K562 (cell line): ENCODE measurements at regions not wholly inside any gene's neighbourhood (a gene's known extent, or its start where the extent isn't known, plus 50 kb on each side); places are given as distances from the start of the nearest gene placed in this dataset.

Source experiments
- ATAC-seq: fragments of 200-7000 bp; cut with Tn5 transposase; 3 replicates; pipeline ENCODE4 v1.9.1; 2020; ENCODE audit warnings: moderate library complexity
- BruUV-seq: library from RNA; stranded (reverse); fragments of 400-500 nt; replicated peaks from 2 replicates; lab custom pipeline; 2021; lab: Mats Ljungman, UMichigan
- CTCF ChIA-PET: fragments of 300-600 bp; formaldehyde crosslinking; extraction: SDS; loops from one replicate; lab custom pipeline; 2021; ENCODE audit warnings: low intra/inter-chr PET ratio; lab: Yijun Ruan, JAX
- POLR2A ChIA-PET: fragments of 300-600, 350-650 bp; sonication (Branson Sonifier 250); formaldehyde crosslinking; extraction: SDS; loops from one replicate; lab custom pipeline; 2021; ENCODE audit warnings: antibody characterized with exemption, inconsistent platforms; lab: Yijun Ruan, JAX
- DNase-seq, 4 experiments: peaks; one replicate each; pipeline versions ENCODE4 v3.0.0 to v3.0.0-alpha.2; 2011 to 2018; ENCODE audit warnings: low spot score in 3 of 4, mixed read lengths in 3 of 4; ENCODE audit errors: extremely low read depth in 1 of 4
- FAIRE-seq: peaks from 2 replicates; lab custom pipeline; 2011; peaks lifted over from hg19 to GRCh38; lab: Jason Lieb, UNC
- H2AFZ ChIP-seq: 2 replicates; pipeline ENCODE4 v1.6.0; 2011; ENCODE audit warnings: low read depth, low read length, control low read depth, inconsistent platforms
- H3K27ac ChIP-seq: fragments of 200-600 bp; 3 replicates; pipeline ENCODE4 v1.8.0; 2011; ENCODE audit warnings: low read depth, mild to moderate bottlenecking, control low read depth, inconsistent platforms, low read length, moderate library complexity, mixed read lengths; ENCODE audit errors: extremely low read depth
- H3K27me3 ChIP-seq, 2 experiments: fragments of 300-600 bp in 1 of 2; 2 replicates in 1 of 2; 3 replicates in 1 of 2; pipeline versions ENCODE4 v1.6.0 to v1.8.0; 2011; ENCODE audit warnings: inconsistent platforms in 2 of 2, low read length in 2 of 2, mild to moderate bottlenecking in 1 of 2, mixed read lengths in 1 of 2, moderate library complexity in 1 of 2; ENCODE audit not compliant: control insufficient read depth in 2 of 2, insufficient read depth in 2 of 2
- H3K36me3 ChIP-seq: fragments of 300-600 bp; 3 replicates; pipeline ENCODE4 v1.8.0; 2011; ENCODE audit warnings: mild to moderate bottlenecking, low read length, inconsistent platforms; ENCODE audit not compliant: control insufficient read depth, insufficient read depth
- H3K4me1 ChIP-seq, 2 experiments: fragments of 200-600 bp in 1 of 2; replicated peaks in 1 of 2; 2 replicates in 1 of 2; 3 replicates in 1 of 2; pipeline versions ENCODE4 v1.5.1 to v1.8.0; 2011; ENCODE audit warnings: inconsistent platforms in 2 of 2, low read length in 2 of 2, mild to moderate bottlenecking in 1 of 2, mixed read lengths in 1 of 2, moderate library complexity in 1 of 2; ENCODE audit not compliant: control insufficient read depth in 2 of 2, insufficient read depth in 2 of 2
- H3K4me2 ChIP-seq: 2 replicates; pipeline ENCODE4 v1.6.1; 2011; ENCODE audit warnings: low read length, control low read depth, inconsistent platforms, mixed read lengths; ENCODE audit not compliant: insufficient read depth
- H3K4me3 ChIP-seq: fragments of 200-600 bp; sonication (generic), shearing (Covaris generic); 2 replicates; pipeline ENCODE4 v1.5.1; 2016; ENCODE audit warnings: control low read depth, inconsistent platforms
- H3K79me2 ChIP-seq: fragments of 200-600 bp; 3 replicates; pipeline ENCODE4 v1.8.0; 2011; ENCODE audit warnings: low read length, inconsistent platforms; ENCODE audit not compliant: control insufficient read depth, insufficient read depth
- H3K9ac ChIP-seq, 2 experiments: 2 replicates each; pipeline versions ENCODE4 v1.6.0 to v1.6.1; 2011; ENCODE audit warnings: low read depth in 2 of 2, low read length in 2 of 2, control low read depth in 1 of 2, inconsistent platforms in 1 of 2, mild to moderate bottlenecking in 1 of 2, mixed read lengths in 1 of 2; ENCODE audit not compliant: insufficient read depth in 1 of 2
- H3K9me1 ChIP-seq: one replicate; pipeline ENCODE4 v1.6.0; 2011; ENCODE audit warnings: inconsistent platforms, mild to moderate bottlenecking, low read length, moderate library complexity; ENCODE audit not compliant: control insufficient read depth, insufficient read depth
- H3K9me3 ChIP-seq: replicated peaks from 2 replicates; pipeline ENCODE4 v1.5.1; 2011; ENCODE audit warnings: low read depth, low read length, inconsistent platforms; ENCODE audit not compliant: control insufficient read depth, insufficient read depth
- H4K20me1 ChIP-seq: replicated peaks from 2 replicates; pipeline ENCODE4 v1.6.1; 2011; ENCODE audit warnings: low read length, inconsistent platforms, mixed read lengths; ENCODE audit not compliant: control insufficient read depth, insufficient read depth
- MCM2 ChIP-seq: fragments of 450-650 bp; IDR thresholded peaks from 2 replicates; pipeline ENCODE4 v1.6.1; 2017; ENCODE audit warnings: low read depth, mild to moderate bottlenecking
- MNT ChIP-seq, 2 experiments: fragments of 450-650 bp; conservative IDR thresholded peaks; 2 replicates each; pipeline ENCODE4 v1.6.1; 2017; ENCODE audit warnings: mild to moderate bottlenecking in 2 of 2, moderate library complexity in 2 of 2
- SMARCE1 ChIP-seq: fragments of 450-650 bp; IDR thresholded peaks from 2 replicates; pipeline ENCODE4 v1.7.1; 2016; ENCODE audit warnings: mild to moderate bottlenecking
- WHSC1 ChIP-seq: IDR thresholded peaks from one replicate; pipeline ENCODE4 v1.6.1; 2012; ENCODE audit warnings: low read length, control low read depth, inconsistent platforms
- WGBS: fragments of 100-300 bp; shearing (Covaris generic); methylation state at CpG from one replicate; pipeline ENCODE4 v1.1.6; 2016; ENCODE audit warnings: low coverage, mixed read lengths; ENCODE audit not compliant: insufficient coverage; ENCODE audit errors: missing lambda C conversion rate; 5-methylcytosine and 5-hydroxymethylcytosine counted together
- in situ Hi-C: fragments of 300-500 bp; cut with MboI; formaldehyde crosslinking; loops from 4 replicates; pipeline ENCODE4 v1.15.0; 2018; ENCODE audit warnings: inconsistent platforms, mixed read lengths
- intact Hi-C: fragments of 100-400 bp; cut with micrococcal nuclease; formaldehyde crosslinking; loops from 2 replicates; pipeline ENCODE4 v1.14.2; 2022
- TF ChIP-seq, protein P1 (sequence below): fragments of 150-350 bp; conservative IDR thresholded peaks from 2 replicates; pipeline ENCODE4 v1.6.1; 2014; ENCODE audit warnings: low read length

DNA sequence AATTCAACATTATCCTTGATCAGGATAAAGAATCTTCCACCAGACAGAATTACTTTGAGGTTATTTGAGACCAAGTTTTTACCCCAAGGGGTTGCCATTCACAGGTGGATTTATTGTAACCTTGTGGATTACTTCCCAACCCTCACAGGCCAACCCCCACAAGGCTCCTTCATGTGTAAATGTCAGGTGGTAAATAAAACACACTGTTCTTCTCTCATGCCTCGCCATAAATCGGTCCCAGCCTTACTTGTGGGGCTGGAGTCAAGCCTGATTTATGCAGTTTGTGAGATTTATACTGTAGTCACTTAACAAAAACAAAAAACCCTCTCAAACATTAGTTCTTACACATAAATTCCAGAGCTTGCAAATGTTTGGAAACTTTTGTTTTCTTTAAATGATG is 98.6 kb upstream of the IRX3 start:
- ATAC-seq (no peak), FAIRE-seq (no peak), DNase-seq (no peak)
- WGBS: 0% methylated on average over 2 of the region's 2 CpGs
- Histone ChIP-seq H3K27me3 (no peaks in the 10 kb centered on the region), H3K4me2 (no peak overlapping the region), H3K27ac (no peak overlapping the region), H3K9ac (no peak overlapping the region), H3K9me3 (no peaks in the 10 kb centered on the region), H3K4me3 (no peak overlapping the region), H3K4me1 (no peaks in the 10 kb centered on the region), H2AFZ (no peak overlapping the region), H3K9me1 (no peaks in the 10 kb centered on the region), H4K20me1 (no peaks in the 10 kb centered on the region), H3K79me2 (no peaks in the 10 kb centered on the region), H3K36me3 (no peaks in the 10 kb centered on the region)
- TF ChIP-seq WHSC1: no peak
- no peak for TF ChIP-seq SMARCE1
- TF ChIP-seq MNT (conservative IDR thresholded peaks at IDR 0.05): no peak
- TF ChIP-seq MCM2: no peak
- TF ChIP-seq, protein P1, sequence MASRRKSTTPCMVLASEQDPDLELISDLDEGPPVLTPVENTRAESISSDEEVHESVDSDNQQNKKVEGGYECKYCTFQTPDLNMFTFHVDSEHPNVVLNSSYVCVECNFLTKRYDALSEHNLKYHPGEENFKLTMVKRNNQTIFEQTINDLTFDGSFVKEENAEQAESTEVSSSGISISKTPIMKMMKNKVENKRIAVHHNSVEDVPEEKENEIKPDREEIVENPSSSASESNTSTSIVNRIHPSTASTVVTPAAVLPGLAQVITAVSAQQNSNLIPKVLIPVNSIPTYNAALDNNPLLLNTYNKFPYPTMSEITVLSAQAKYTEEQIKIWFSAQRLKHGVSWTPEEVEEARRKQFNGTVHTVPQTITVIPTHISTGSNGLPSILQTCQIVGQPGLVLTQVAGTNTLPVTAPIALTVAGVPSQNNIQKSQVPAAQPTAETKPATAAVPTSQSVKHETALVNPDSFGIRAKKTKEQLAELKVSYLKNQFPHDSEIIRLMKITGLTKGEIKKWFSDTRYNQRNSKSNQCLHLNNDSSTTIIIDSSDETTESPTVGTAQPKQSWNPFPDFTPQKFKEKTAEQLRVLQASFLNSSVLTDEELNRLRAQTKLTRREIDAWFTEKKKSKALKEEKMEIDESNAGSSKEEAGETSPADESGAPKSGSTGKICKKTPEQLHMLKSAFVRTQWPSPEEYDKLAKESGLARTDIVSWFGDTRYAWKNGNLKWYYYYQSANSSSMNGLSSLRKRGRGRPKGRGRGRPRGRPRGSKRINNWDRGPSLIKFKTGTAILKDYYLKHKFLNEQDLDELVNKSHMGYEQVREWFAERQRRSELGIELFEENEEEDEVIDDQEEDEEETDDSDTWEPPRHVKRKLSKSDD: no peak
- intact Hi-C loops (no loop called here), in situ Hi-C loops (no loop called here)
- ChIA-PET CTCF (no interaction called here), POLR2A (no interaction called here)
- BruUV-seq: no TSS peak
